Spleen (tissue), 11 donors: ENCODE measurements at regions not wholly inside any gene's neighbourhood (a gene's known extent, or its start where the extent isn't known, plus 50 kb on each side); places are given as distances from the start of the nearest gene placed in this dataset.

Experiments used
- DNase-seq: peaks from one replicate; pipeline ENCODE4 v3.0.0-alpha.2; 2020
- H3K27ac ChIP-seq, 8 donors: fragments of 200-600 bp; sonication (generic) in 7 of 8; 1 replicate in 4 of 8; 2 replicates in 4 of 8; pipeline versions ENCODE4 v1.5.0 to v1.8.0; 2016 to 2021; ENCODE audit warnings: inconsistent platforms in 4 of 8, mild to moderate bottlenecking in 4 of 8, moderate library complexity in 1 of 8
- H3K27me3 ChIP-seq, 7 donors: fragments of 200-600 bp; sonication (generic) in 6 of 7; replicated peaks in 1 of 7; 1 replicate in 4 of 7; 2 replicates in 3 of 7; pipeline versions ENCODE4 v1.5.0 to v1.8.0; 2016 to 2021; ENCODE audit warnings: inconsistent platforms in 3 of 7, mild to moderate bottlenecking in 1 of 7
- H3K36me3 ChIP-seq, 6 donors: fragments of 200-600 bp; sonication (generic) in 5 of 6; 1 replicate in 4 of 6; 2 replicates in 2 of 6; pipeline versions ENCODE4 v1.5.0 to v1.8.0; 2016 to 2021; ENCODE audit warnings: inconsistent platforms in 2 of 6
- H3K4me1 ChIP-seq, 6 donors: fragments of 200-600 bp; sonication (generic) in 5 of 6; 1 replicate in 3 of 6; 2 replicates in 3 of 6; pipeline versions ENCODE4 v1.5.0 to v1.8.0; 2016 to 2021; ENCODE audit warnings: inconsistent platforms in 3 of 6
- H3K4me3 ChIP-seq, 8 donors: fragments of 200-600 bp; sonication (generic) in 7 of 8; 1 replicate in 4 of 8; 2 replicates in 4 of 8; pipeline versions ENCODE4 v1.5.0 to v1.8.0; 2016 to 2021; ENCODE audit warnings: inconsistent platforms in 4 of 8, mild to moderate bottlenecking in 4 of 8, moderate library complexity in 2 of 8
- H3K9me3 ChIP-seq, 8 donors: fragments of 200-600 bp; sonication (generic) in 7 of 8; 1 replicate in 4 of 8; 2 replicates in 4 of 8; pipeline versions ENCODE4 v1.5.0 to v1.8.0; 2016 to 2021; ENCODE audit warnings: inconsistent platforms in 4 of 8
- CTCF ChIP-seq, 11 experiments: fragments of 200-600 bp in 7 of 11; fragments of 450-650 bp in 4 of 11; sonication (generic) in 4 of 11; IDR thresholded peaks in 8 of 11; conservative IDR thresholded peaks in 3 of 11; 1 replicate in 7 of 11; 2 replicates in 4 of 11; pipeline versions ENCODE4 v1.4.0 to v1.8.0; 2016 to 2021; ENCODE audit warnings: antibody characterized with exemption in 11 of 11, inconsistent platforms in 4 of 11, mild to moderate bottlenecking in 1 of 11
- POLR2A ChIP-seq, 3 donors: fragments of 450-650 bp; IDR thresholded peaks; one replicate each; pipeline ENCODE4 v1.5.1; 2017; ENCODE audit warnings: antibody characterized with exemption in 3 of 3, mild to moderate bottlenecking in 1 of 3
- POLR2AphosphoS5 ChIP-seq, 3 donors: sonication (generic); formaldehyde crosslinking; IDR thresholded peaks; one replicate each; pipeline ENCODE4 v1.5.1; 2017; ENCODE audit warnings: antibody characterized with exemption in 3 of 3
- WGBS, 5 donors: extraction: QIAGEN DNeasy Blood & Tissue Kit in 3 of 5; methylation state at CpG; one replicate each; pipeline versions ENCODE4 v1.1.5 to v1.1.7; 2013 to 2018; 5-methylcytosine and 5-hydroxymethylcytosine counted together
- intact Hi-C: fragments of 100-400 bp; cut with DNase I; formaldehyde crosslinking; loops from one replicate; pipeline ENCODE4 v1.15.0; 2023; ENCODE audit warnings: low total_unique reads
- donor health status: healthy with polysubstance abuse.
- donor health status: DM: no; HTN: no; CAD: no; lungs with moderate emphysema.
- donor health status: DM: no; HTN: no; CAD: no.
- donor health status: Bipolar disorder and iron deficiency.
- donor health status: healthy.
- donor health status: DM: no; HTN: no; CAD: no.
- donor health status: DM: yes; HTN: yes; CAD: no.

- H3K27ac ChIP-seq, result no peak overlapping the region
- H3K27me3 ChIP-seq, result no peaks in the 10 kb centered on the region
- 80 to 94% (median 85%) methylated on average over 4 of the region's 4 CpGs for WGBS, 5 donors
- H3K4me1 ChIP-seq, result no peaks in the 10 kb centered on the region
- intact Hi-C loops, result no loop called here
- no peaks in the 10 kb centered on the region for H3K36me3 ChIP-seq
- H3K9me3 ChIP-seq, result peaks cover 0 to 14% (median 3%) of the 10 kb centered on the region in 8 donors
- TF ChIP-seq CTCF (IDR thresholded peaks at IDR 0.05 in 8 of 11, conservative IDR thresholded peaks at IDR 0.05 in 3 of 11) (no peak), POLR2A (IDR thresholded peaks at IDR 0.05) (no peak), POLR2AphosphoS5 (IDR thresholded peaks at IDR 0.05) (no peak)
- DNase-seq, result no peak
- H3K4me3 ChIP-seq, result no peak overlapping the region
Measured at GRCh38 chr7:91644256-91644655, 236.2 kb downstream of the MTERF1 start.

GRCh38 chr7:91645542-91645941 lies 235.0 kb downstream of the MTERF1 start:
- intact Hi-C loops, result no loop called here
- H3K4me3 ChIP-seq, result no peak overlapping the region
- DNase-seq, result no peak
- no peak for TF ChIP-seq POLR2A (IDR thresholded peaks at IDR 0.05)
- 88 to 97% (median 93%) methylated on average over 1 of the region's 1 CpG for WGBS, 5 donors
- H3K27me3 ChIP-seq, result no peaks in the 10 kb centered on the region
- H3K36me3 ChIP-seq, result no peaks in the 10 kb centered on the region
- H3K9me3 ChIP-seq, result peaks cover 0 to 21% (median 3%) of the 10 kb centered on the region in 8 donors
- H3K27ac ChIP-seq, result no peak overlapping the region
- H3K4me1 ChIP-seq, result no peaks in the 10 kb centered on the region

- WGBS, 5 donors, result 66 to 94% (median 82%) methylated on average over 1 of the region's 1 CpG
- DNase-seq, result no peak
- H3K27ac ChIP-seq, result no peak overlapping the region
- no peaks in the 10 kb centered on the region for H3K36me3 ChIP-seq
- no peak for TF ChIP-seq POLR2AphosphoS5 (IDR thresholded peaks at IDR 0.05)
- TF ChIP-seq POLR2A (IDR thresholded peaks at IDR 0.05), result no peak
- no peak for TF ChIP-seq CTCF (IDR thresholded peaks at IDR 0.05 in 8 of 11, conservative IDR thresholded peaks at IDR 0.05 in 3 of 11)
- H3K9me3 ChIP-seq, result peaks cover 0 to 9% (median 0%) of the 10 kb centered on the region in 8 donors
- H3K27me3 ChIP-seq, result no peaks in the 10 kb centered on the region
- no peak overlapping the region for H3K4me3 ChIP-seq
- no peaks in the 10 kb centered on the region for H3K4me1 ChIP-seq
- intact Hi-C loops, result no loop called here
Measured at GRCh38 chr7:91651986-91652385, 228.5 kb downstream of the MTERF1 start.

- H3K36me3 ChIP-seq, result no peaks in the 10 kb centered on the region
- H3K4me1 ChIP-seq, result no peaks in the 10 kb centered on the region
- intact Hi-C loops, result no loop called here
- TF ChIP-seq POLR2A (IDR thresholded peaks at IDR 0.05), result no peak
- TF ChIP-seq CTCF (IDR thresholded peaks at IDR 0.05 in 8 of 11, conservative IDR thresholded peaks at IDR 0.05 in 3 of 11), result no peak
- no peak for TF ChIP-seq POLR2AphosphoS5 (IDR thresholded peaks at IDR 0.05)
- H3K27me3 ChIP-seq, result no peaks in the 10 kb centered on the region
- no peak overlapping the region for H3K27ac ChIP-seq
- H3K9me3 ChIP-seq, result peaks cover 0 to 7% (median 0%) of the 10 kb centered on the region in 8 donors
- no peak overlapping the region for H3K4me3 ChIP-seq
- DNase-seq, result no peak
Measured at GRCh38 chr7:91653286-91653685, 227.2 kb downstream of the MTERF1 start.

- no peak overlapping the region for H3K4me3 ChIP-seq
- H3K9me3 ChIP-seq, result no peaks in the 10 kb centered on the region
- no peaks in the 10 kb centered on the region for H3K27me3 ChIP-seq
- intact Hi-C loops, result no loop called here
- TF ChIP-seq POLR2A (IDR thresholded peaks at IDR 0.05) (no peak), CTCF (IDR thresholded peaks at IDR 0.05 in 8 of 11, conservative IDR thresholded peaks at IDR 0.05 in 3 of 11) (no peak), POLR2AphosphoS5 (IDR thresholded peaks at IDR 0.05) (no peak)
- DNase-seq, result no peak
- H3K4me1 ChIP-seq, result no peaks in the 10 kb centered on the region
- no peaks in the 10 kb centered on the region for H3K36me3 ChIP-seq
- H3K27ac ChIP-seq, result no peak overlapping the region
Measured at GRCh38 chr7:91655656-91656055, 224.8 kb downstream of the MTERF1 start.
